Loucy (cell line): ENCODE measurements at regions not wholly inside any gene's neighbourhood (a gene's known extent, or its start where the extent isn't known, plus 50 kb on each side); places are given as distances from the start of the nearest gene placed in this dataset.

Source experiments
- H2AFZ ChIP-seq: fragments of 200-600 bp; sonication (generic); 2 replicates; pipeline ENCODE4 v1.6.0; 2016; ENCODE audit warnings: antibody characterized with exemption, mild to moderate bottlenecking, low read length, moderate library complexity
- H3F3A ChIP-seq: fragments of 200-600 bp; 2 replicates; pipeline ENCODE4 v1.6.0; 2016; ENCODE audit warnings: antibody characterized with exemption, low read depth, mild to moderate bottlenecking
- H3K27me3 ChIP-seq: fragments of 200-600 bp; sonication (generic); 2 replicates; pipeline ENCODE4 v1.6.1; 2014; ENCODE audit warnings: low read length, mild to moderate bottlenecking; ENCODE audit not compliant: insufficient read depth, poor library complexity, severe bottlenecking
- H3K36me3 ChIP-seq: fragments of 200-600 bp; sonication (generic); 2 replicates; pipeline ENCODE4 v1.6.1; 2016; ENCODE audit warnings: low read length; ENCODE audit not compliant: insufficient read depth
- H3K4me1 ChIP-seq: fragments of 200-600 bp; sonication (generic); 2 replicates; pipeline ENCODE4 v1.5.1; 2014; ENCODE audit warnings: low read length, mild to moderate bottlenecking; ENCODE audit not compliant: insufficient read depth, poor library complexity, severe bottlenecking
- H3K4me2 ChIP-seq: fragments of 200-600 bp; sonication (generic); 2 replicates; pipeline ENCODE4 v1.6.0; 2014; ENCODE audit warnings: antibody characterized with exemption, low read length, low read depth, mild to moderate bottlenecking; ENCODE audit not compliant: poor library complexity, severe bottlenecking
- H3K4me3 ChIP-seq: fragments of 200-600 bp; sonication (generic); 2 replicates; pipeline ENCODE4 v1.5.1; 2014; ENCODE audit warnings: low read length, mild to moderate bottlenecking, mixed read lengths; ENCODE audit not compliant: poor library complexity, severe bottlenecking
- H3K79me2 ChIP-seq: fragments of 200-600 bp; sonication (generic); 2 replicates; pipeline ENCODE4 v1.6.1; 2014; ENCODE audit warnings: low read length; ENCODE audit not compliant: insufficient read depth
- H3K9ac ChIP-seq: fragments of 200-600 bp; sonication (generic); 2 replicates; pipeline ENCODE4 v1.6.0; 2014; ENCODE audit warnings: mild to moderate bottlenecking, low read depth, low read length, moderate library complexity; ENCODE audit not compliant: poor library complexity, severe bottlenecking
- H3K9me2 ChIP-seq: fragments of 200-600 bp; sonication (generic); replicated peaks from 2 replicates; pipeline ENCODE4 v1.6.1; 2016; ENCODE audit warnings: low read depth, low read length, mixed read lengths
- H3K9me3 ChIP-seq: fragments of 200-600 bp; sonication (generic); 2 replicates; pipeline ENCODE4 v1.6.1; 2014; ENCODE audit warnings: mild to moderate bottlenecking, antibody characterized with exemption, low read length, low read depth; ENCODE audit not compliant: insufficient read depth
- H4K20me1 ChIP-seq: fragments of 200-600 bp; sonication (generic); 2 replicates; pipeline ENCODE4 v1.6.0; 2014; ENCODE audit warnings: antibody characterized with exemption, low read length, mild to moderate bottlenecking; ENCODE audit not compliant: insufficient read depth, poor library complexity, severe bottlenecking
- EZH2phosphoT487 ChIP-seq: fragments of 200-600 bp; IDR thresholded peaks from 2 replicates; pipeline ENCODE4 v1.6.1; 2018; ENCODE audit warnings: antibody characterized with exemption, mild to moderate bottlenecking, moderate library complexity, borderline replicate concordance
- TF ChIP-seq, protein P1 (sequence below): fragments of 200-600 bp; sonication (generic); conservative IDR thresholded peaks from 2 replicates; pipeline ENCODE4 v1.5.1; 2014; ENCODE audit warnings: mild to moderate bottlenecking, antibody characterized with exemption, low read length

DNA sequence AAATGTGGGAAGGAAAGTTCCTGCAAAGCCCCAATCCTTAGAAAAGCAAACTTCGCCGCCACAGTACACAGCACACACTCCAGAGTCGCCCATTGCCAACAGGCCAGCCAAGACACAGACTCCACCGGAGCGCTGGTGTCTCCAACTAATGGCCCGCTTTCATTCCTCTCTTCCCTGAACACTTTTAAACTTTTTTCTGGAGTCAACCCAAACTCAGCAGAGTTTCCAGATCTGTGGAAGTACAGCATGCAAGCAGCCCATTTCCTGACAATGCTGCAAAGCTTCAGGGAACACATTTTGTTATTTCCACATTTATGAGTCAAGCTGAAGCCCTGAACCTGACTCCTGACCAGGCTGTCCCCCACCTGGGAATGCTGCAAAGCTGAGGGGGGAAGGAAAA is 351.9 kb downstream of the NFIB start:
- H4K20me1 ChIP-seq, result no peaks in the 10 kb centered on the region
- no peaks in the 10 kb centered on the region for H3K36me3 ChIP-seq
- H3K9me3 ChIP-seq, result no peaks in the 10 kb centered on the region
- no peak for TF ChIP-seq EZH2phosphoT487
- TF ChIP-seq, protein P1, sequence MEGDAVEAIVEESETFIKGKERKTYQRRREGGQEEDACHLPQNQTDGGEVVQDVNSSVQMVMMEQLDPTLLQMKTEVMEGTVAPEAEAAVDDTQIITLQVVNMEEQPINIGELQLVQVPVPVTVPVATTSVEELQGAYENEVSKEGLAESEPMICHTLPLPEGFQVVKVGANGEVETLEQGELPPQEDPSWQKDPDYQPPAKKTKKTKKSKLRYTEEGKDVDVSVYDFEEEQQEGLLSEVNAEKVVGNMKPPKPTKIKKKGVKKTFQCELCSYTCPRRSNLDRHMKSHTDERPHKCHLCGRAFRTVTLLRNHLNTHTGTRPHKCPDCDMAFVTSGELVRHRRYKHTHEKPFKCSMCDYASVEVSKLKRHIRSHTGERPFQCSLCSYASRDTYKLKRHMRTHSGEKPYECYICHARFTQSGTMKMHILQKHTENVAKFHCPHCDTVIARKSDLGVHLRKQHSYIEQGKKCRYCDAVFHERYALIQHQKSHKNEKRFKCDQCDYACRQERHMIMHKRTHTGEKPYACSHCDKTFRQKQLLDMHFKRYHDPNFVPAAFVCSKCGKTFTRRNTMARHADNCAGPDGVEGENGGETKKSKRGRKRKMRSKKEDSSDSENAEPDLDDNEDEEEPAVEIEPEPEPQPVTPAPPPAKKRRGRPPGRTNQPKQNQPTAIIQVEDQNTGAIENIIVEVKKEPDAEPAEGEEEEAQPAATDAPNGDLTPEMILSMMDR, result no peak
- H3F3A ChIP-seq, result no peaks in the 10 kb centered on the region
- no peak overlapping the region for H2AFZ ChIP-seq
- no peak overlapping the region for H3K9ac ChIP-seq
- peaks cover 94% of the 10 kb centered on the region for H3K27me3 ChIP-seq
- no peaks in the 10 kb centered on the region for H3K9me2 ChIP-seq
- no peak overlapping the region for H3K4me2 ChIP-seq
- H3K4me1 ChIP-seq, result no peaks in the 10 kb centered on the region
- H3K79me2 ChIP-seq, result no peaks in the 10 kb centered on the region
- no peak overlapping the region for H3K4me3 ChIP-seq

DNA sequence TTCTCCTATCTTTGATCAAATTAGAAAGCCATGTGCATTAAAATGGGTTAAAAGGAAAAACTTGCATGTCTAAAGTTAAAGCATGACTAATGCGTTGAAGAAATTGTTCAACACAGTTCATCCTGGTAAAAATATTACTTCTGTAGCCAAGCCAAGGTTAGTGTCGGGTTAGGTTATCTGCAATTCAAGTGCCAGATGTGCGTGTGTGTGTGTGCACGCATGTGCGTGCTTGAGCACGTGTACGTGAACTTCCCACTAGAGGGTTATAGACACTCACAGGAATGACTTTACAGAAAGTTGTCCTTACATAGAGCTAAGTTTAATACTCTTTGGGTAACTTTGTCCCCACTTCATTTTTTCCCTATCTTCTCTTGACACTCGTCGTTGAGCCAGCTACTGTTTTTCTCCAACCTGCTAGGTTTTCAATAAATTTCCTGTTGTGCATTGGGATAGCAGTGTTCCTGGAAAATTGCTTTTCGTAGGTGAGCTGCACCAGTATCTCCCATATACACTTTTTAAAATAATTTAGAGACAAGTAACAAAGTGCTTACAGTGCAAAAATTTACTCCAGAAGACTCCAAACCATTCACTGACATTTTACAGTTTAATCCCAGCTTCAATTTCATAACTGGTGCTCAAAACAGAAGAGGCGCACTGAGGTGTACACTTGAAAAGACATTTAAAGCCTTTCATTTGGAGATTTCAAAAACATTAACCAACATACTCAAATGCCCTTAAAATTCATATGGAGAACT is 353.8 kb downstream of the NFIB start:
- H3K4me3 ChIP-seq, result no peak overlapping the region

DNA sequence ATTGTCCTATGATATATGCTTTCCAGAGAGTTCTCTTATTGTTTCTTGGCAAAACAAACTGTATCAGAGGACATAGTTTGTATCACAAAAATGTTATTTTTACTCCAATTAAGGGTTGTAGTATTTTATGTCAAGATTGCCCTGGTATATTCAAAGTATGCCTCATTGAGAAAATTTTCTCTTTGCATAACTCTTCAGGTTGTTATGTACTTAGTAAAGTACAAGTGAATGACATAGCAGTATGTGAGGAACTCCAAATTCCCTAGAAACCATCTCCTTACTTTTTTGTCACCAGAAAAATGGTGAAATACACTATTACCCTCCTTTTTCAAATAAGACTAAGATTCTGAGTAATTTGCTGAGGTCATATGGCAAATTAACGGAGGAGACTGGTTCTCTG is 355.3 kb downstream of the NFIB start:
- Histone ChIP-seq H3K79me2 (no peaks in the 10 kb centered on the region), H3K36me3 (no peaks in the 10 kb centered on the region), H2AFZ (no peak overlapping the region), H3K4me1 (peaks cover 11% of the 10 kb centered on the region), H3K9ac (no peak overlapping the region), H3K4me3 (no peak overlapping the region), H3K4me2 (no peak overlapping the region), H3K27me3 (peaks cover 84% of the 10 kb centered on the region), H4K20me1 (no peaks in the 10 kb centered on the region), H3F3A (no peaks in the 10 kb centered on the region), H3K9me2 (no peaks in the 10 kb centered on the region), H3K9me3 (no peaks in the 10 kb centered on the region)
- no peak for TF ChIP-seq EZH2phosphoT487
- TF ChIP-seq, protein P1, result no peak

More for the DNA sequence above, 353.8 kb downstream of the NFIB start:
- H3K4me1 ChIP-seq, result peaks cover 11% of the 10 kb centered on the region
- peaks cover 84% of the 10 kb centered on the region for H3K27me3 ChIP-seq
- TF ChIP-seq, protein P1, result no peak
- TF ChIP-seq EZH2phosphoT487, result no peak
- H4K20me1 ChIP-seq, result no peaks in the 10 kb centered on the region
- no peak overlapping the region for H3K4me2 ChIP-seq
- no peaks in the 10 kb centered on the region for H3F3A ChIP-seq
- no peaks in the 10 kb centered on the region for H3K36me3 ChIP-seq
- no peaks in the 10 kb centered on the region for H3K9me2 ChIP-seq
- no peaks in the 10 kb centered on the region for H3K79me2 ChIP-seq
- no peak overlapping the region for H3K9ac ChIP-seq
- H3K9me3 ChIP-seq, result no peaks in the 10 kb centered on the region
- H2AFZ ChIP-seq, result no peak overlapping the region
